Uterus (tissue), 2 donors: ENCODE measurements at regions not wholly inside any gene's neighbourhood (a gene's known extent, or its start where the extent isn't known, plus 50 kb on each side); places are given as distances from the start of the nearest gene placed in this dataset.

Source experiments
- POLR2A ChIP-seq, 2 donors: fragments of 450-650 bp; IDR thresholded peaks; one replicate each; pipeline ENCODE4 v1.6.1; 2016; ENCODE audit warnings: antibody characterized with exemption in 2 of 2, mild to moderate bottlenecking in 1 of 2, moderate library complexity in 1 of 2
- TF ChIP-seq, protein P1 (sequence below), 4 experiments: fragments of 200-600 bp in 2 of 4; fragments of 450-650 bp in 2 of 4; sonication (generic) in 2 of 4; IDR thresholded peaks; one replicate each; pipeline ENCODE4 v1.5.1; 2016 to 2019; ENCODE audit warnings: antibody characterized with exemption in 4 of 4, mild to moderate bottlenecking in 2 of 4, moderate library complexity in 1 of 4

- TF ChIP-seq POLR2A (IDR thresholded peaks at IDR 0.05) = no peak
- TF ChIP-seq, protein P1, sequence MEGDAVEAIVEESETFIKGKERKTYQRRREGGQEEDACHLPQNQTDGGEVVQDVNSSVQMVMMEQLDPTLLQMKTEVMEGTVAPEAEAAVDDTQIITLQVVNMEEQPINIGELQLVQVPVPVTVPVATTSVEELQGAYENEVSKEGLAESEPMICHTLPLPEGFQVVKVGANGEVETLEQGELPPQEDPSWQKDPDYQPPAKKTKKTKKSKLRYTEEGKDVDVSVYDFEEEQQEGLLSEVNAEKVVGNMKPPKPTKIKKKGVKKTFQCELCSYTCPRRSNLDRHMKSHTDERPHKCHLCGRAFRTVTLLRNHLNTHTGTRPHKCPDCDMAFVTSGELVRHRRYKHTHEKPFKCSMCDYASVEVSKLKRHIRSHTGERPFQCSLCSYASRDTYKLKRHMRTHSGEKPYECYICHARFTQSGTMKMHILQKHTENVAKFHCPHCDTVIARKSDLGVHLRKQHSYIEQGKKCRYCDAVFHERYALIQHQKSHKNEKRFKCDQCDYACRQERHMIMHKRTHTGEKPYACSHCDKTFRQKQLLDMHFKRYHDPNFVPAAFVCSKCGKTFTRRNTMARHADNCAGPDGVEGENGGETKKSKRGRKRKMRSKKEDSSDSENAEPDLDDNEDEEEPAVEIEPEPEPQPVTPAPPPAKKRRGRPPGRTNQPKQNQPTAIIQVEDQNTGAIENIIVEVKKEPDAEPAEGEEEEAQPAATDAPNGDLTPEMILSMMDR (IDR thresholded peaks at IDR 0.05) = no peak
Measured at GRCh38 chr17:53765129-53765528, 57.6 kb upstream of the KIF2B start.
